HUES6 (cell line): ENCODE measurements at regions not wholly inside any gene's neighbourhood (a gene's known extent, or its start where the extent isn't known, plus 50 kb on each side); places are given as distances from the start of the nearest gene placed in this dataset.
"Not testable (repeated sequence)": the region's sequence is repeated elsewhere in the genome, so short reads cannot be mapped to it uniquely, and the experiment has no call there.

ENCODE experiments used
- H3K27ac ChIP-seq: 2 replicates; pipeline ENCODE4 v1.7.0; 2013; ENCODE audit warnings: low read depth, mild to moderate bottlenecking, low read length, inconsistent platforms
- H3K27me3 ChIP-seq: 2 replicates; pipeline ENCODE4 v1.6.1; 2013; ENCODE audit warnings: low read length; ENCODE audit not compliant: control insufficient read depth, insufficient read depth
- H3K36me3 ChIP-seq: 2 replicates; pipeline ENCODE4 v1.6.1; 2013; ENCODE audit warnings: low read length; ENCODE audit not compliant: control insufficient read depth, insufficient read depth
- H3K4me1 ChIP-seq: 2 replicates; pipeline ENCODE4 v1.6.1; 2013; ENCODE audit warnings: low read length; ENCODE audit not compliant: control insufficient read depth, insufficient read depth
- H3K4me3 ChIP-seq: 2 replicates; pipeline ENCODE4 v1.5.1; 2013; ENCODE audit warnings: low read depth, low read length
- H3K9ac ChIP-seq: one replicate; pipeline ENCODE4 v1.6.1; 2013; ENCODE audit warnings: mild to moderate bottlenecking, low read length
- H3K9me3 ChIP-seq: 2 replicates; pipeline ENCODE4 v1.6.1; 2013; ENCODE audit warnings: low read depth, low read length; ENCODE audit not compliant: control insufficient read depth, insufficient read depth

GRCh38 chr4:128549636-128550035, 259.9 kb upstream of the JADE1 start:
- Histone ChIP-seq H3K4me3 (no peak overlapping the region), H3K36me3 (no peaks in the 10 kb centered on the region), H3K27ac (no peak overlapping the region), H3K9ac (no peak overlapping the region), H3K27me3 (no peaks in the 10 kb centered on the region), H3K9me3 (peaks cover 10% of the 10 kb centered on the region; the same call in 1 of the 2 replicates), H3K4me1 (no peaks in the 10 kb centered on the region)

- no peak overlapping the region for H3K27ac ChIP-seq
Observed at GRCh38 chr4:128548381-128548780, 260.8 kb upstream of the PGRMC2 start.

GRCh38 chr4:128544272-128544671, 256.7 kb upstream of the PGRMC2 start:
- Histone ChIP-seq H3K9ac (no peak overlapping the region), H3K9me3 (no peaks in the 10 kb centered on the region), H3K27me3 (no peaks in the 10 kb centered on the region), H3K36me3 (no peaks in the 10 kb centered on the region), H3K4me1 (no peaks in the 10 kb centered on the region), H3K4me3 (no peak overlapping the region), H3K27ac (no peak overlapping the region)

More at GRCh38 chr4:128548381-128548780, 260.8 kb upstream of the PGRMC2 start:
- Histone ChIP-seq H3K9me3 (peaks cover 10% of the 10 kb centered on the region; the same call in 1 of the 2 replicates), H3K4me3 (no peak overlapping the region), H3K9ac (no peak overlapping the region), H3K27me3 (no peaks in the 10 kb centered on the region), H3K4me1 (no peaks in the 10 kb centered on the region), H3K36me3 (no peaks in the 10 kb centered on the region)

GRCh38 chr4:128543696-128544095, 256.1 kb upstream of the PGRMC2 start:
- H3K4me3 ChIP-seq = no peak overlapping the region
- H3K9me3 ChIP-seq = no peaks in the 10 kb centered on the region
- H3K9ac ChIP-seq = no peak overlapping the region
- no peaks in the 10 kb centered on the region for H3K4me1 ChIP-seq
- no peak overlapping the region for H3K27ac ChIP-seq
- no peaks in the 10 kb centered on the region for H3K36me3 ChIP-seq
- H3K27me3 ChIP-seq = no peaks in the 10 kb centered on the region

DNA sequence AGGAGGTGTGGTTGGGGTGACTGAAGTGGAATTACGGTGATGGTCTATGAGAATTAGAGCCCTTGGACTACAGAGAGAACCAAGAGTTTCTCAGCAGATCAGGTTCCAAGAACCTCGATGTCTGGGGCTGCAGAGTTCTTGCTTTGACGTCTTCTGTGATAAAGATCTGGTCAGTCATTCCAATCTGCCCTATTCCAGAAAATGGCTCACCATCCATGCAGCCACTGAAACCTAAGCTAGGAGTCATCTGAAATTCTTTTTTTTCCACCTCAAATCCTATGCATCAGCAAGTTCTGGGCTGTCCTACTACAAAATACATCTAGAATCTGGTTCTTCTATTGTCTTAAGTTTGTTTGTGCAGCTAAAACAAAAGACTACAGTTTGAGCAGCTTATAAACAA, 254.4 kb upstream of the PGRMC2 start:
- no peak overlapping the region for H3K4me3 ChIP-seq
- H3K27me3 ChIP-seq = no peaks in the 10 kb centered on the region
- no peak overlapping the region for H3K9ac ChIP-seq
- H3K9me3 ChIP-seq = no peaks in the 10 kb centered on the region
- no peaks in the 10 kb centered on the region for H3K4me1 ChIP-seq
- no peaks in the 10 kb centered on the region for H3K36me3 ChIP-seq
- H3K27ac ChIP-seq = no peak overlapping the region

- Histone ChIP-seq H3K36me3 (no peaks in the 10 kb centered on the region), H3K9ac (no peak overlapping the region), H3K9me3 (0 out of 2 replicates have a peak, but pooled peaks cover 3% of the 10 kb centered on the region), H3K4me1 (peaks cover 5% of the 10 kb centered on the region; the same call in 1 of the 2 replicates), H3K27me3 (no peaks in the 10 kb centered on the region), H3K27ac (no peak overlapping the region), H3K4me3 (no peak overlapping the region)
Observed at GRCh38 chr4:128540122-128540521, 252.5 kb upstream of the PGRMC2 start.

GRCh38 chr4:128538111-128538882, 250.7 kb upstream of the PGRMC2 start:
- H3K27me3 ChIP-seq = no peaks in the 10 kb centered on the region
- H3K27ac ChIP-seq = no peak overlapping the region
- H3K36me3 ChIP-seq = no peaks in the 10 kb centered on the region
- no peak overlapping the region for H3K9ac ChIP-seq
- H3K9me3 ChIP-seq = 0 out of 2 replicates have a peak, but pooled peaks cover 3% of the 10 kb centered on the region
- H3K4me1 ChIP-seq = peaks cover 7% of the 10 kb centered on the region; the same call in 1 of the 2 replicates
- no peak overlapping the region for H3K4me3 ChIP-seq

DNA sequence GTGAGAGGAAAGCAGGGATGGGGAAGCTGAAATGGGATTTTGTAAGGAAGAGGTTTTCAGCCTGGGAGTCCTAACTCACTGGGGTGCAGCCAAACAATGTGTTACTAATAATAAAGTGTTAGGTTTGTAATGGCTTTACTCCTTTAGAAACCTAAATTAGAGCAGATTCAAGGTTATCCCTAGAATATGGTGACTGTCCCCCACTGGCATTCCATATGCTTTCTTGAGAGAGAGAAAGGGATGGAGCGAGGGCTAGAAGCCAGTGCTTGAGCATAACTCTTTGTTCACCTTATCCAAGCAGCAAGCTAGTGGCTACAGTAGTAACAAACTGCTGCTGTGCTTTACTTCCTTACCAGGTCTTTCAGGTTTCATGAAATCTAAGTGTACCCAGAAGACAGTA, 249.1 kb upstream of the PGRMC2 start:
- no peaks in the 10 kb centered on the region for H3K36me3 ChIP-seq
- H3K27ac ChIP-seq = no peak overlapping the region
- no peak overlapping the region for H3K4me3 ChIP-seq
- H3K27me3 ChIP-seq = no peaks in the 10 kb centered on the region
- peaks cover 7% of the 10 kb centered on the region; the same call in 1 of the 2 replicates for H3K4me1 ChIP-seq
- H3K9me3 ChIP-seq = 0 out of 2 replicates have a peak, but pooled peaks cover 3% of the 10 kb centered on the region
- no peak overlapping the region for H3K9ac ChIP-seq

- H3K9me3 ChIP-seq, H3K27me3 ChIP-seq, H3K36me3 ChIP-seq: not testable (repeated sequence)
Observed at GRCh38 chr4:128535510-128535909, 247.9 kb upstream of the PGRMC2 start.

DNA sequence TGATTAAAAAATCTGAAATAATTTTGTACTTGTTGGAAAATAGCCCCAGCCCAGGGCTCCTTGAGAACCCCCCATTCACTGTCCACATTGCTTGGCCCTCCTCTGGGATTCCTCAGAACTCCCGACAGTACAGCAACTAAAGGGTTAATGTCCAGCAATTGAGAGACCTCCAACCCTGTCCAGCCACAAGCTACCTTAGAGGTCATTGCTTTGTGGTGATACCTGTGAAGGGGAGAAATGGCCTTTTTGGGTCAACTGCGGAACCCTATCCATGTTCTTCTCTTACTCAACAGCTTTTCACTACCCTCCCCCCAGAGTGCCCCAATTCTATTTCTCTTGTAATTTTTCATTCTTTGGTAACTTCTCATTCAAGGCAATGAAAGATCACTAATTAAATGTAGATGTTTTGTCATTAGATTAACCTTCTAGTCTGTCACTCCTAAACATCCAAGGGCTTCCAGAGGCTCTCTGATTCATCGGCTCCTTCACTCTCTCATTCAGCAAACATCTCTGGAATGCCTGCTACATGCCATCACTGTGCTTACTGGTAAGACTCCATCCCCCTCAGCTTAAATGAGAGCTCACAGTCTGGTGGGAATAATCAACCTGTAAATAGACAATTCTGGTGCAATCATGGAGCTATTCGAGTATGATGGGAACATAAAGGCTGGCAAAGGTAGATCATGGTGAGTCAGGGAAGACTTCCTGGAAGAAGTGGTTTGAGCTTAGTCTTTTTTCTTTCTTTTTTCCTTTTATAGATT, 241.4 kb upstream of the PGRMC2 start:
- no peaks in the 10 kb centered on the region for H3K9me3 ChIP-seq
- peak overlapping the region; percentile 48 for H3K9ac ChIP-seq
- peaks cover 27% of the 10 kb centered on the region for H3K4me1 ChIP-seq
- H3K4me3 ChIP-seq = peak overlapping the region; percentile 21; the same call in 1 of the 2 replicates
- no peaks in the 10 kb centered on the region for H3K27me3 ChIP-seq
- H3K36me3 ChIP-seq = no peaks in the 10 kb centered on the region
- peak overlapping the region; percentile 75 for H3K27ac ChIP-seq

More at GRCh38 chr4:128535510-128535909, 247.9 kb upstream of the PGRMC2 start:
- H3K9ac ChIP-seq, H3K4me3 ChIP-seq, H3K27ac ChIP-seq, H3K4me1 ChIP-seq: not testable (repeated sequence)
